Kidney epithelial cell (primary cell): ENCODE measurements at regions not wholly inside any gene's neighbourhood (a gene's known extent, or its start where the extent isn't known, plus 50 kb on each side); places are given as distances from the start of the nearest gene placed in this dataset.

Experiments used
- DNase-seq: peaks from one replicate; pipeline ENCODE4 v3.0.0-alpha.2; 2010; ENCODE audit warnings: low read depth
- H3K27me3 ChIP-seq: 2 replicates; pipeline ENCODE4 v1.6.0; 2011; ENCODE audit warnings: low read length; ENCODE audit not compliant: control insufficient read depth, insufficient read depth
- H3K36me3 ChIP-seq: 2 replicates; pipeline ENCODE4 v1.5.1; 2011; ENCODE audit warnings: low read length; ENCODE audit not compliant: control insufficient read depth, insufficient read depth
- H3K4me3 ChIP-seq: 2 replicates; pipeline ENCODE4 v1.5.1; 2011; ENCODE audit warnings: low read depth, mild to moderate bottlenecking, control low read depth, low read length
- CTCF ChIP-seq: IDR thresholded peaks from 2 replicates; pipeline ENCODE4 v1.5.1; 2011; ENCODE audit warnings: mild to moderate bottlenecking, moderate library complexity, low read length, control low read depth, inconsistent platforms; ENCODE audit not compliant: insufficient read depth, poor library complexity, severe bottlenecking

GRCh38 chrX:116357329-116357728 is 79.1 kb upstream of the SLC6A14 start:
- DNase-seq = no peak
- no peak for TF ChIP-seq CTCF
- Histone ChIP-seq H3K27me3 (no peaks in the 10 kb centered on the region), H3K4me3 (no peak overlapping the region), H3K36me3 (no peaks in the 10 kb centered on the region)

GRCh38 chrX:116378961-116379360 is 57.4 kb upstream of the SLC6A14 start:
- H3K4me3 ChIP-seq = no peak overlapping the region
- H3K36me3 ChIP-seq = no peaks in the 10 kb centered on the region
- no peaks in the 10 kb centered on the region for H3K27me3 ChIP-seq
- no peak for DNase-seq
- TF ChIP-seq CTCF = no peak

GRCh38 chrX:116379854-116380253 is 56.6 kb upstream of the SLC6A14 start:
- no peaks in the 10 kb centered on the region for H3K36me3 ChIP-seq
- no peak for TF ChIP-seq CTCF
- H3K27me3 ChIP-seq = no peaks in the 10 kb centered on the region
- H3K4me3 ChIP-seq = no peak overlapping the region
- no peak for DNase-seq

- Histone ChIP-seq H3K4me3 (no peak overlapping the region), H3K27me3 (no peaks in the 10 kb centered on the region), H3K36me3 (no peaks in the 10 kb centered on the region)
- DNase-seq = no peak
- no peak for TF ChIP-seq CTCF
These were observed 51.9 kb upstream of the SLC6A14 start for GRCh38 chrX:116384406-116384954.
